ENCODE measurements at regions not wholly inside any gene's neighbourhood (a gene's known extent, or its start where the extent isn't known, plus 50 kb on each side); places are given as distances from the start of the nearest gene placed in this dataset.
A peak's percentile ranks its signal among the peaks of the same experiment; 100 is the strongest.
"Not testable (repeated sequence)": the region's sequence is repeated elsewhere in the genome, so short reads cannot be mapped to it uniquely, and the experiment has no call there.

GRCh38 chr14:105850853-105851581 lies 324.6 kb downstream of the TMEM121 start:
- DNase-seq, result no peak

- no peak for DNase-seq
Observed at GRCh38 chr14:105851716-105852377, 325.5 kb downstream of the TMEM121 start.

- no peak for DNase-seq
Observed at GRCh38 chr14:105852378-105853088, 326.1 kb downstream of the TMEM121 start.

- no peak for DNase-seq
Observed at GRCh38 chr14:105853089-105853906, 326.9 kb downstream of the TMEM121 start.

GRCh38 chr14:105853907-105854599 lies 327.7 kb downstream of the TMEM121 start:
- no peak for DNase-seq

GRCh38 chr14:105854600-105855245 lies 328.3 kb downstream of the TMEM121 start:
- DNase-seq, result no peak

- DNase-seq, result no peak
Observed at GRCh38 chr14:105855246-105855892, 329.0 kb downstream of the TMEM121 start.

GRCh38 chr14:105855893-105856675 lies 329.7 kb downstream of the TMEM121 start:
- DNase-seq, result no peak

GRCh38 chr14:105856676-105857219 lies 330.4 kb downstream of the TMEM121 start:
- no peak for DNase-seq

- peak; percentile 30 for DNase-seq
Observed at GRCh38 chr14:105857220-105857825, 330.9 kb downstream of the TMEM121 start.

GRCh38 chr14:105857826-105858675 lies 331.7 kb downstream of the TMEM121 start:
- peak; percentile 24 for DNase-seq

- no peak for DNase-seq
Observed at GRCh38 chr14:105858676-105859025, 332.3 kb downstream of the TMEM121 start.

GRCh38 chr14:105859073-105859716 lies 332.8 kb downstream of the TMEM121 start:
- not testable (repeated sequence) for DNase-seq

GRCh38 chr14:105859717-105860614 lies 333.6 kb downstream of the TMEM121 start:
- DNase-seq, result peak; percentile 47

GRCh38 chr14:105860615-105861580 lies 334.5 kb downstream of the TMEM121 start:
- DNase-seq, result no peak

- peak; percentile 29 for DNase-seq
Observed at GRCh38 chr14:105861985-105862465, 335.6 kb downstream of the TMEM121 start.

Data from CD4-positive, alpha-beta T cell treated with Interleukin-4 for 4 hours (primary cell).